HG03196 (cell line): ENCODE measurements at regions not wholly inside any gene's neighbourhood (a gene's known extent, or its start where the extent isn't known, plus 50 kb on each side); places are given as distances from the start of the nearest gene placed in this dataset.
A peak's percentile ranks its signal among the peaks of the same experiment; 100 is the strongest.
"Not testable (repeated sequence)": the region's sequence is repeated elsewhere in the genome, so short reads cannot be mapped to it uniquely, and the experiment has no call there.

Experiments
- ATAC-seq: cut with Tn5 transposase; IDR thresholded peaks from one replicate; pipeline ENCODE4 v1.9.1; 2021; ENCODE audit not compliant: unreplicated experiment

DNA sequence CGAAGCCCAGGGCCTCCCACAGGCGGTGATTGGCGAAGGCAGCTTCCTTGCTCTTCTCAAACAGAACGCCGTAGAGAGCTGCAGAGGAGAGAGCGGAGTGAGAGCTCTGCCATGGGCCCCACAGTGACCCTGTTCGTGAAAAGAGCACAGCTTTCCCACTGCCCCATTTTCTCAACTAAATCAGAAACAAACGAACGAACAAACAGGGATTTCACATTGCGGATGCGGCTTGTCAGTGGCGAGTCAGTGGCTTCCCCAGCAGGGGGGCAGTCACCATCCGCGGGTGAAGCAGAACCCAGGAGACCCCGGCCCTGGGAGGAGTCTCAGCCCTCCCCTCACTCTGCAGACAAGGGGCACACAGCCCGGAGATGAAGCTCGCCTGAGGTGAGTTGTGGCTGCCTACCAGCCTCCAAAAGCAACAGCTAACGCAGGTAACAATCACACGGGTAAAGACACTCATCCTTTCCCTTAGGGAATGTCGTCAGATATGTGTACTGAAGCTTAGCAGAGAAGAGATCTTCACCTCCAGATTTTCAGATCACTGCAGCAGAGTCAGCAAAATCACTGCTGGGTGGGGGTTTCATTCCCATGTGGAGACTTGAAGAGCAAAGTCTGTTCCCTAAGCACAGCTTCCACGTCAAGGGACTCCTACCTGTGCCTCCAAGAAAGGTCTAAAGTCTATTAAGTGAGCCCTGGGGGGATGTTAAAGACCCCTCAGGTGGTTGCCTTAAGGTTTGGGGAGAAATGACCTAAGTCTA is 51.2 kb upstream of the GPR31 start:
- no peak for ATAC-seq

DNA sequence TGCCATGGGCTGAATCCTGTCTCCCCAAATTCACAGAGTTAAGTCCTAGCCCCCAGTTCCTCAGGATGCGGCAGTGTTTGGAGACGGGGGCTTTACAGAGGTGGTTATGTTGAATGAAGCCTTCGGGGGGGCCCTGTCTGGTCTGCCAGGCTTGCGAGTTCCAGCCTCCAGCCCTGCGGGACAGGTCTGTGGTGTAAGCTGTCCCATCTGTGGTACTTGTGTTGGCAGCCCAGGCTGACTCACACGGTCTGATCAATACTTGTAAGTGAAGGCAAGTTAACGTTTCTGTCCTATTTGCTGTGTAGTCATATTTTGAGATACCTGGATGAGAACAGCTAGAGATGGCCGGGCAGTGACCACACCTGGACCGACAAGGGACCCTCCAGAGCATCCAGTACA is 51.8 kb upstream of the GPR31 start:
- no peak for ATAC-seq

DNA sequence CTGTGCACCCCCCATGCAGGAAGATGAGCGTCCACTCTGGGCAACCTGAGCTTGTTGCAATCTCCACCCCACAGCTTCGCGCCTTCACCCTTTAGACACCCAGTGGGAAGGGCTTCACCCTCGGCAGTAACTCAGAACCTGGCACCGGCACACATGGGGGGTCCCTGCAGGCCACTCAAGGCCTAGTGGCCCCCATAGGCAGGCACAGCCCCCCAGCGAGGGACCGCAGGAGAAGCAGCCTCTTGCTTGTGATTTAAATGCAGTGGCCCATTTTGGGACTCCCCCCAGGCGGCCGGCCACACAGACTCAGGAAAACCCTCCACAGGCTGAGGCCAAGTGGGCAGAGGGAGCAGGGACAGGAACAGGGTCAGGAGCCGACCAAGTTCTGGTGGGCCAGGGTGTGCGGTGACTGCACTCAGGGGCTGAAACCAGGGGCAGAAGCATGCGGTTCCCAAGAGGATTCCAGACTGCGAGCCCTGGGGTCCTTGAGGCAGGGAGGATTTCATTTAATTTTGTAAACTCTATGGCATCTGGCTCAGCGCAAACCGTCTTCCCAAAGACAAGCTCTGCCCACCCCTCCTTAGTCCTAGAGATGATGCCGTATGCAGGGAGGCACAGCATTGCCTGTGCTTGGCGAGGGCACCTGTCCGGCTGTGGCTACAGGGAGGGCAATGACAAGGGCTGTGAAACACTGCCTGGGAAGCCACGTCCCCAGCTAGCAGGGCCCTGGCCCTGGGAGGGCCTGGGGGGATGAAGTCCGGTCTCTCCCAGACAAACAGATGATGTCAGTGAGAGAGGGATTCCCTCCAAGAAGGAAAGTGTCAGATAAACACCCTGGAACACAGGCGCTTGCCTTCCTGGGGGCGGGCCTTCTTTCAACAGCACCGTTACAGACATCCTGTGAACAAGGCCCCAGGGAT is 52.9 kb upstream of the GPR31 start:
- ATAC-seq, result no peak

DNA sequence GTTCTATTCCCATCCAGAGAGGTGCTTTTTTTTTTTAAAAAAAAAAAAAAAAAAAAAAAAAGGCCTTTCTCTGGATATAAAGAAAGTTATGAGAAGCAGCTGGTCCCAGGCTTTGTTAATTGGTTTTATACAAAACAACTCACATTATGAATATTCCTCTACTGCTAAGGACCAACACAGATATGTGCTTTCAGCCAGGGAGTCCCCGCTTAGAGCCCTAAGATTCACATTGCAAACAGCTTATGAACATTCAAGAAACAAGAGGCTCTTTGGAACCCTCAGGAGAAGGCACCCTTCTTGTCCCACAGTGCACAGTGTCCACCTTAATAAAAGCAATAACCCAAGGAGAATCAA is 53.5 kb upstream of the GPR31 start:
- ATAC-seq, result no peak

DNA sequence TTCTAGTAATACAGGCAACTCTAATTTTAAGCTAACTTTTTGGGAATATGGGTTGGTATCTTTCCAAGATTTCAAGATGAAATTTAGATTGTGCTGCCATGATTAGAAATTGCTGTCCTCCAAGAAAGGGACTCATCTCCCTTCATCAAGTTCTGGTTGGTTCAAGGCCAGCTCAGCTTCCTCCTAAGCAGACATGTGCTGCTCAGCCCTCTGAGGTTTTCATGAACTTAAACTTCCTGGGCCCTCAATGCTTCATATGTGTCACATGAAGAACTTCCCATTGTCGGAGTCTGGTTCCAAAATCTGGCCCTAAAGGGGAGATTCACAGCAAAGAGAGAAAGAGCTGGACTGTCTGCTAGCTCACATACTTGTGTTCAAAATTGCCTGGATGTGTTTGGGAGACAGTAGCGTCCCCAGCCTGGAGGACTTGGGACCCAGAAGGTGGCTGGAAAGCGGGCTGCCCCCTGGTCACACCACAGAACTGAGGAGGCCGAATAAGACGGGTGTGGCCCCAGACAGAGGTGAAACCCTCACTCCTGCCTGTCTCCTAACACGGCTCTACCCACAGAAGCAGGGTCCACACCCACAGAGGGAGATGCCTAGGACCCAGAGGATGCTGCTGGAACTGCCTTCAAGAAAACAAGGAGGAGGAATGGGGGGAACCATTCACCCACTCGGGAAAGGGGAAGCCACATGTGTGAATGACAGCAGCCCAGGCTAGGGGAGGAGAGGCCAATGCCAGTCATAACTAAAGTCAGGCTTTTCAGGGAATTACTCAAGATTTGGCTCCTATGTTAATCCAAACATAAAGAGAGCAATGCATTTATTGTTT is 54.3 kb upstream of the GPR31 start:
- no peak for ATAC-seq

DNA sequence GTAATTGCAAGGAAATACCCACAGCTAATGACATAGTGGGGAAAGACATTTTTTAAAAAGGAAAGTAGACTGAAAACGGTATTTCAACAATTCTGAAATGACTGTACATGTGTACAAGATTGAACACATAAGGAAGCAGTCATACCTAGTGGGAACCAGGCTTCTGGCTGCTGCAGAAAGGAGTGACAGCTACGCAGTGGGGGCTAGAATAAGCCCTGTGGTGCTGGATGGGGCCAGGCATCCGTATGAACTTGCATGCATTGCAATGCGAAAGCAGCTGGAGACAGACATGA is 54.9 kb upstream of the GPR31 start:
- peak; percentile 51 for ATAC-seq

DNA sequence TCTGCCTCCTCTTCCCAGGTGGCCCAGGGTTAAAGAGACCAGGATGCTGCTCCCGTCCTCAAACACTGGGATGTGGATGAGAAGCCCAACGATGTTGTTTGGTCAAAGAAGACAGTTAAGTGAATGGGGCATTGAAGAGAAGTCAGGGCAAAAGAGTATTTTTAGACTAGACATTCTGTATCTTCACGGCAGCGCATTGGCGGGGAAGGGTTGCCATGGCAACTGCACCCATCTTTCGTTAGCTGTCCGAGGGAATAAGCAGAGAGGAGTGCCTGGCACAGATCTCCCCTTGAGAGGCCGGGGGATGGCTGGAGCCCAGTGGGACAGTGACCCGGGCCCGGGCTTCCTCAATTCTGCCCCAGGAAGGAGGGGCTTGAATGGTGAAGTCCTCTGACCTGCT is 56.4 kb upstream of the GPR31 start:
- no peak for ATAC-seq

DNA sequence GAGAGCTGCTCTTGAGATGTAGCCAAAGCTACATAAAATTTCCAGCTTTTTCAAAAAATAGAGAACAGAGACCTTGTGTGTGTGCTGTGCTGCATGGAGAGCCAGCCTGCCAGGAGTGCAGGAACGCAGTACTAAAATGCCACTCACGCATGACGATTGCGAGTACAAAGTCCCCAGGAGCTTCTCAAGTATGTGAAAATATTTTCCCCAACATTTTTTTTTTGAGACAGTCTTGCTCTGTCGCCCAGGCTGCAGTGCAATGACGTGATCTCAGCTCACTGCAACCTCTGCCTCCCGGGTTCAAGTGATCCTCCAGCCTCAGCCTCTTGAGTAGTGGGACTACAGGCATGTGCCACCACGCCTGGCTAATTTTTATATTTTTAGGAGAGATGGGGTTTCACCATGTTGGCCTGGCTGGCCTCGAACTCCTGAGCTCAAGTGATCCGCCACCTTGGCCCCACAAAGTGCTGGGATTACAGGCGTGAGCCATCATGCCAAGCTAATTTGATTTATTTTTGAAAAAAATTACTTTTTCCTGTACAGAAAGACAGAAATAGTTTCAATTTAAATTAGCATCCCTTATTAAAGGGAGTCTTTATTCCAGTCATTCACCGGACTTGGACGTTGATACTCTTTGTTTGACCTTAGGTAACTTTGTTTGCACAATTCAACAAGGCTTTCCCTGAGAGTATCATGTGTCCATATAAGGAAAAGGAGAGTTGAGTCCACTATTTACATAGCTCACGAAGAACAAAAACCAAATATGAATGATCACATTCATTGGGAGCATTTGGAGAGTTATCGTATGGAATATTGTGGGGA is 57.9 kb upstream of the GPR31 start:
- not testable (repeated sequence) for ATAC-seq

DNA sequence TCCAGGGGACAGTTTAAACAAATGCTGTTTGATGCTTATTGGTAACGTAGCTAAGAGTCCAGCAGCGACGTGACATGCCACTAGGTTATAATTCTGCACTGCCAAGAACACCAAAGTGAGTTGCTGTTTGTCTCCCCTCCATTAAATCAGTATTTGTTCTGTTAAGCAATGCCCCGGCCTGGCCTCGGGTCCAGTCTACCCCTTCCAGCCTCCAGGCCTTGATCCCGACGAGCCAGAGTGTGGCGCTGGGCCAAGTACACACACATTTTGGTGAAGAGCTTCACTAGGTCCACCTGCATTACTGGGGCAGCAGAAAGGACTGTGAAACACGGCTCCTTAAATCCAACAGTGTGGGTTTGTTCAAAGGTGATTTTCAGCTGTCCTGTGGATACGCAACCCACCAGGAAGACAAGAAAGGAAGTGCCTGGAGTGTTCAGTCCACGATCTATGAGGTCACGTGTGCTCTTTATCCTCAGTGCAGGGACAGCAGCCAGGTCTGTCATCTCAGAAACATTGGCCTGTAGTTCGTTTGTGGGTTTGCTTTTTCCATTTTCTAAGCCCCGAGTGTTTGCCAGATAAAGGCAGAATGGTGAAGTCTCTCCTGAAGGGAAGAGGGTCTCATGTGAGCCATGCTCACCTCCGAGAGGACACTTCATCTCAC is 58.7 kb upstream of the GPR31 start:
- not testable (repeated sequence) for ATAC-seq

DNA sequence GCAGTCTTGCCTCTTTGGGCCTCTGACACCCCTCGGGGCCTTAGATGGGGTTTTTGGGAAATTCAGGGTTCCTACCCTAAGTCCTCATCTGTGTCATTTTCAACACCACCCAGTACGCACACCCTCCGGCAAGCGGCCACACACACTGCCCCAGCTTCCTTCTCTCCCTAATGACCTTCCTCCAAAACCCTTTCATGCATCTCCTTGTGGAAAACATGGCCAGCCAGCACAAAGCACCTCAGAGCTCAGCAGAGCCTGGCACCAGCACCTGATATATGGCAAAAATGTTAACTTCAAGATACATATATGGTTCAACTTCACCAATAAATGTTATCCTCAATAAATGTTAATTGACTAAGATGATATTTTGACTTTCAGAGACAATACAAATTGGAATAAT is 59.3 kb upstream of the GPR31 start:
- not testable (repeated sequence) for ATAC-seq

DNA sequence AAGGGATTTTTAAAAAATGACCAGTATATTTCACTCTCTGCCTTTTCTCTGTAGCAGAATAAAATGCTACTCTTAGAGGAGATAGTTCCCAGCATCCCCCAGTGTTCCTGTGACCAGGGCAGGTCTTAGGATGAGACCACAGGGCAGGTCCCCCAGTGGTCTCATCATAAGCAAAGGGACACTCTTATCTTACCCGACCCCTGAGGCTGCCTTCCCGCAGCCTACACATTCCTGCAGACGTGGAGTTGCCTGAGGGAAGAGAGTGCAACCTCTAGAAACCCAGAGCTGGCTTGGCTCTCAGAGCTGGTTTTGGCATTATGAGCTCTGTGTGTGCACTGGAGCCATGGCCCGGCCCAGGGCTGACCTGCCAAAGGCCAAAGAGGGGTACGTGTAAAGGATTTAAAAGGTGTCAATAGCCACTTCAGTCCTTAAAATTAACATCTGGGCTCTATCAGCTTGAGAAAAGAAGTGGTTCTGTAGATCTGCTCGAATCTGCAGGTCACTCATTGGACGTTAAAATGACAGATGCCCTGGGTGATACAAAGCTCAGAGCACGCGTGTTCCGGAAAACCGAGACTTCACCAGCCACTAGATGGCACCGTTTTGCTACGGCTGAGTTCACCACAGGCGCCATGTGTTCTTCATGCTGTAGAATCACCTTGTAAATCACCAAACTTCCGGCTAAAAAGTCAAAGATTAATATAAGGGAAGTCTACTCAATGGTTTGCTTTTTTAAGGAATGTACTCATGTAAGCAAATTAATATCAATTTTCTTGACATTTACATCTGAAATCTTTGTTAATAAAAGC is 60.4 kb upstream of the GPR31 start:
- peak; percentile 62 for ATAC-seq

DNA sequence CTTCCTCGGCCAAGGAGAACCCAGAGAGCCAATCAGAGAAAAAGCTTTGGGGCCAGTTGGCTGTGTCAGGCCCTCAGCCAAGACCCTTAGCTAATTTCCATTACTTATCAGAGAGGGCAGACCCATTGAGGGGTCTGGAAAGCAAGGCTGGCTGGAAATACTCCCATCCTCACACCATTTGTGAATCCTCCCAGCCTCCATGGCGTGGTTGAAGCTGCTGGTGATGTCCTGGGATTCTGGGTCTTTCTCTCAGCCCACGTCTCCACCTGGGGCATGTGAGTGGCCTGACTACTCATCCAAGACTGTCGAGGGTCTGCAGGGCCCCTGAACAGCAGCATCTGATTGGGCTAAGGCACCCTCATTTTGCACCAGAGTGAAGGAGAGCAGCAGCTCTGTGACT is 61.3 kb upstream of the GPR31 start:
- ATAC-seq, result not testable (repeated sequence)

DNA sequence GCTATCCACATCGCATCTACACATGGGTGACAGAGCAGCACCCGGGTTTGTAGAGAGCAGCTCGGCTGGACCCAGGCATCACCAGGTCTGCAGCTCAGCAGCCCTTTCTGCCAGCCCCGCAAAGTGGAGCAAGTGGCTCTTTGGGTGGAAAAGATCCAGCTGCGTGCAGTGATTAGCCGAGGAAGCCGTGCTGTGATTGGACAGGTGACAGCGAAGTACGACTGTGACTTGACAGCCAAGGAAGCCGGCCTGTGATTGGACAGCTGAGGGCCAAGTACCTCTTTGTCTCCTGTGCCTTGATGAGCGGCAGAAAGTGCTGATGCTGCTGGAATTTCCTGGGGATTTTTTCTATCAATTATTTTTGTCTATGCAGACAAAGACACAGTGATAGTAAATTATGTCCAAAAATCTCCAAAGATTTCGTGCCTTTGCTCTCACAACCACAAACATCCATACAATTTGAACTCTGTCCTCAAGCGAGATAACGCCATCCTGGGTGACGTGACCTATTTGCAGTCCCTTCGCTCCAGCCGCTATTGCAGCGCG is 62.3 kb upstream of the GPR31 start:
- ATAC-seq, result no peak

DNA sequence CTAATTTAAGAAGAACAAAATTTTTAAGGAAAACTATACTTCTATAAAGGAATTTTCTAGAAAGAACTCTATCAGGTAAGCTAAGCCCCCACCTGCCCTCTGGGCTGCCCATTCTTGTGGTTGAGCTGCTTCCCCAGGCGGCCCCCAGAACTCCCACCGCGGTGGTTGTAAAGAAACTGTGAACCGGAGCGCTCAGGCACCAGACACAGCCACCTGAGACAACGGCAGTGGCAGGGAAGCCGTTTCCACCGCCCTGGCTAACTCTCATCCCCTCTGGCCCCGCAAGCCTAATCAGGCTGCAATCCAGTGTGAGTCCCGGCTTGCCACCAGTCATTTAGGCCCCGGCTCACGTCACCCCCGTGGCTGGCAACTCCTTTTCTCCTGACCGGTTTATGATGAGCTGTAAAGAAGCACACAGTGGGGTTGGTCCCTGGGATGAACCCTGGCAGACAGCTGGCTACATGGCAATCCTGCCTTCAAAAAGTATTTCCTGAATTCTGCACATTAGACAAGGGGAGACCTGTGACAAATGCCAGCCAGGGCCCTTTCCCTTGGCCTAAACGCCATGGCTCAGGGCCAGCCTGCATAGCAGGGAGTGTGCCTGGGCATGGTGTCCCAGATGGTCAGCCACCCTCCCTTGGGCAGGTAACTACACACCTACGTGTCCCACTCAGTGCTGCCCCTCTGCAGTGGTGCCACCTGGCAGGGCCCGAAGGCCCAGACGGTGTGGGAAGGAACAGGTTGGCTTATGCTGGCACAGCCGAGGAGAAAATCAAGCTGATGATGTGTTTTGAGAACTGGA is 63.8 kb upstream of the GPR31 start:
- ATAC-seq, result no peak

DNA sequence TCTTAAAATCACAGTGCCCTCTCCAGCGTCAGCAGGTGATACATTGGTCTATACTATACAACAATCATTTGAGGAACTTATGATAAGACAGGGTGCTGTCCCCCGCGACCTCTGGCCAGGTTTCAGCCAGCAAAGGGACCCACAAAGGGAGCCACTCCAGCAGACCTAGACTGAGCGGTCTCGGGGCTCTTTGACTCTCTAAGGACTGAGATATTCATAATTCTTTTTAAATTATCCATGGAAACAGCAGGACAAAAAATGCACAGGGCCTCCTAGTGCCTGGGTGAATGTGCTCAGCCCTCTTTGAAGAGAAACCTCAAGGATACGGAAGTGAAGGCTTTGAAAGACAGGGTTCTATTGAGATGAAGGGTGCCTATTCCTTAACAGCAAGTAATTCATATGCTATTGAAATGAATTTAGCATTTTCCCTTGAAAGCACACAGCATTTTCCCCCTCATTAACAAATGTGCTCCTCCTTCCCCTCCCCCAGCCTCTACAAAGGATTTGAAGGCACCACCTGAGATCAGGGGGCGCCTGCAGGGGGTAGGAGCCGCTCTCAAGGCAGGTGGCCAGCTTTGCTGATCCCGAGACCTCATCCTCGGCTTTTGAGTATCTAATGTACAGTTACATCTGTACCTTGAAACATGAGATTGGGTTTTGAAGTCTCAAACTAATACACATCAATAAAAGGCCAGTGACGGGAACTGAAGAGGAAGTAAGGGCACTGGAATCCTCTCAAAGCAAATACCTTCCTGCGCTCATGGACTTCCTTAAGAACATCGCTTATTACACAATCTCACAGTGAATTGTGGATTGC is 65.3 kb upstream of the UNC93A start:
- ATAC-seq, result not testable (repeated sequence)

DNA sequence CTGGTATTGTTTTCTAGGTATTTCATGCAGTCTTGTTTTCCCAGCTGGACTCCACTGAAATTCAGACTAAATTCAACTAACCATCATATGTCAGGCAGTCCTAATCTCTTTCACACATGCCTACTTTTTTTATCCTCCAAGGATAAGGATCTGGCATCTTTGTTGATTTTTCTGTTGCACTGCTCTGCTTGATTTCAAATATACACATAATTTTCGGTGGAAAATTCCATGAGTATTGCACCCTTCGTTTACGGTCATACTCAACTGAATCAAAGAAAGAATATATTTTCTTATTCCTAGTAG is 64.8 kb upstream of the UNC93A start:
- ATAC-seq, result no peak

DNA sequence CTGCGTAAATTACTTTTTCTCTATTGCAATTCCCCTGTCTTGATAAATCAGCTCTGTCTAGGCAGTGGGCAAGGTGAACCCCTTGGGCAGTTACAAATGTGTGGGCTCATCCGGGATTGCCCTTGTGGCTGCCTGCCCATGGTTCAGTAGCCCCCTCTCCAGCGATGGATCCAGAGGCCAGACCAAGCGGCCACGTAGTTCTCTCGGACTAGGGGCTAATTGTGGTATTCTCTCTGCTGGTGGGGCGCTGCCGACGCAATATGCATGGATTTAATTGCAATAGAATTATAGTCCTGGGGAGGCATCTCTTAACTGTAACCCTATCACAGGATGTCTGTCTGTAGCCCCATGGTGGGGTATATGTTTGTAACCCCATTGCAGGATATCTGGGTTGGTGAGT is 64.3 kb upstream of the UNC93A start:
- no peak for ATAC-seq

DNA sequence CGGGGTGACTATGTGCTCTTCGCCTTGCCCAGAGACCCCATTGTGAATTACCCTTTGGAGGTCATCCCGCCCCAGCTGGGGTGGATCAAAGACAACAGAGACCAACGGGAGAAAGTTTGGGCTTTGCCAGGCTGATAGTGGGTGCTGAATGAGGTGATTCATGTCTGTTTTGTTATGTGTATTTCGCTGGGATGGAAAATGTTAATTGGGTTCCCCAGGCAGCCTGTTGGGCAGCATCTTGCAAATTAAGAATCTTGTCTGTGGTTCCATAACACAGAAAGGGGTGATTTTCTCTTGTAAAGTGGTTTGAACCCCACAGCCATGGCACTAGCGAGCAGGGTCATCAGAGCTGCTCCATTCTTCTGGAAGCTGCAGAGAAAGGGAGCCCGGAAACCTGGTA is 63.1 kb upstream of the UNC93A start:
- ATAC-seq, result no peak
